H1 (cell line): ENCODE measurements at regions not wholly inside any gene's neighbourhood (a gene's known extent, or its start where the extent isn't known, plus 50 kb on each side); places are given as distances from the start of the nearest gene placed in this dataset.

Experiments
- CTCF ChIA-PET: fragments of 300-600 bp; sonication (Branson Sonifier 250); formaldehyde crosslinking; loops from one replicate; lab custom pipeline; 2021; ENCODE audit not compliant: partially characterized antibody; lab: Charles Lee
- POLR2A ChIA-PET: fragments of 300-600 bp; sonication (Branson Sonifier 250); formaldehyde crosslinking; loops from one replicate; lab custom pipeline; 2021; ENCODE audit warnings: inconsistent platforms; ENCODE audit not compliant: partially characterized antibody; lab: Charles Lee
- DNase-seq, 2 experiments: peaks; one replicate each; pipeline versions ENCODE4 v3.0.0 to v3.0.0-alpha.2; 2010 to 2022; ENCODE audit warnings: low spot score in 2 of 2, low read depth in 1 of 2, mixed read lengths in 1 of 2
- FAIRE-seq: peaks from 2 replicates; lab custom pipeline; 2011; peaks lifted over from hg19 to GRCh38; lab: Jason Lieb, UNC
- H2AFZ ChIP-seq: 2 replicates; pipeline ENCODE4 v1.8.1; 2012; ENCODE audit warnings: low read length, inconsistent platforms
- H2AK5ac ChIP-seq: 2 replicates; pipeline ENCODE4 v1.6.1; 2013; ENCODE audit warnings: low read depth, low read length
- H2BK120ac ChIP-seq: replicated peaks from 2 replicates; pipeline ENCODE3; 2013; ENCODE audit warnings: low read depth, low read length, inconsistent platforms
- H2BK12ac ChIP-seq: 2 replicates; pipeline ENCODE4 v1.6.1; 2013; ENCODE audit warnings: low read depth, low read length
- H2BK15ac ChIP-seq: 2 replicates; pipeline ENCODE4 v1.6.1; 2013; ENCODE audit warnings: low read length
- H2BK20ac ChIP-seq: 2 replicates; pipeline ENCODE4 v1.6.1; 2013; ENCODE audit warnings: low read length
- H2BK5ac ChIP-seq: 2 replicates; pipeline ENCODE4 v1.6.1; 2013; ENCODE audit warnings: low read depth, low read length
- H3K14ac ChIP-seq: 2 replicates; pipeline ENCODE4 v1.6.1; 2013; ENCODE audit warnings: inconsistent platforms; ENCODE audit not compliant: insufficient read length
- H3K18ac ChIP-seq: 2 replicates; pipeline ENCODE4 v1.6.1; 2013; ENCODE audit warnings: low read length; ENCODE audit errors: extremely low read depth
- H3K23ac ChIP-seq: 2 replicates; pipeline ENCODE4 v1.6.1; 2013; ENCODE audit warnings: inconsistent platforms; ENCODE audit not compliant: insufficient read length
- H3K23me2 ChIP-seq: 2 replicates; pipeline ENCODE4 v1.6.1; 2013; ENCODE audit warnings: low read depth, low read length
- H3K27ac ChIP-seq: 2 replicates; pipeline ENCODE4 v1.6.1; 2011; ENCODE audit warnings: low read depth, low read length, inconsistent platforms
- H3K27me3 ChIP-seq, 4 experiments: replicated peaks in 1 of 4; 1 replicate in 1 of 4; 2 replicates in 3 of 4; pipeline versions ENCODE4 v1.6.1 to v1.8.1; 2011 to 2013; ENCODE audit warnings: low read length in 3 of 4, mild to moderate bottlenecking in 3 of 4, inconsistent platforms in 2 of 4, mixed read lengths in 2 of 4, moderate library complexity in 1 of 4; ENCODE audit not compliant: control insufficient read depth in 3 of 4, insufficient read depth in 3 of 4; ENCODE audit errors: extremely low read depth in 1 of 4
- H3K36me3 ChIP-seq, 4 experiments: 2 replicates each; pipeline versions ENCODE4 v1.6.1 to v1.8.1; 2011 to 2013; ENCODE audit warnings: mild to moderate bottlenecking in 4 of 4, low read length in 3 of 4, moderate library complexity in 2 of 4, control low read depth in 1 of 4, inconsistent platforms in 1 of 4; ENCODE audit not compliant: insufficient read depth in 4 of 4, control insufficient read depth in 2 of 4
- H3K4ac ChIP-seq: replicated peaks from 2 replicates; pipeline ENCODE3; 2013; ENCODE audit warnings: low read length, low read depth, mixed read lengths, inconsistent platforms; ENCODE audit not compliant: insufficient read length
- H3K4me1 ChIP-seq, 4 experiments: replicated peaks in 1 of 4; 1 replicate in 1 of 4; 2 replicates in 3 of 4; pipeline versions ENCODE4 v1.6.1 to v1.8.1; 2011 to 2013; ENCODE audit warnings: low read length in 3 of 4, inconsistent platforms in 2 of 4, mixed read lengths in 1 of 4; ENCODE audit not compliant: insufficient read depth in 4 of 4, control insufficient read depth in 3 of 4
- H3K4me2 ChIP-seq, 2 experiments: 2 replicates each; pipeline versions ENCODE4 v1.6.1 to v1.8.1; 2011 to 2013; ENCODE audit warnings: low read depth in 2 of 2, low read length in 2 of 2, control low read depth in 1 of 2, inconsistent platforms in 1 of 2, mild to moderate bottlenecking in 1 of 2; ENCODE audit not compliant: insufficient read depth in 1 of 2
- H3K4me3 ChIP-seq, 4 experiments: fragments of 200-600, 300-600 bp in 1 of 4; sonication (generic), shearing (Covaris generic), sonication (Bioruptor Twin) in 1 of 4; 2 replicates each; pipeline versions ENCODE4 v1.5.1 to v1.8.1; 2011 to 2016; ENCODE audit warnings: low read length in 4 of 4, low read depth in 3 of 4, control low read depth in 2 of 4, inconsistent platforms in 2 of 4, mild to moderate bottlenecking in 2 of 4, mixed read lengths in 1 of 4, moderate library complexity in 1 of 4; ENCODE audit not compliant: insufficient read depth in 2 of 4; ENCODE audit errors: extremely low read depth in 1 of 4
- H3K56ac ChIP-seq: replicated peaks from 2 replicates; pipeline ENCODE3; 2013; ENCODE audit warnings: low read depth, mild to moderate bottlenecking, mixed read lengths, low read length, inconsistent platforms; ENCODE audit not compliant: insufficient read length
- H3K79me1 ChIP-seq: 2 replicates; pipeline ENCODE4 v1.6.1; 2013; ENCODE audit warnings: low read depth, low read length, control low read depth
- H3K79me2 ChIP-seq, 2 experiments: 2 replicates each; pipeline versions ENCODE4 v1.6.1 to v1.8.1; 2012 to 2013; ENCODE audit warnings: low read length in 2 of 2, mild to moderate bottlenecking in 2 of 2, inconsistent platforms in 1 of 2; ENCODE audit not compliant: insufficient read depth in 2 of 2, control insufficient read depth in 1 of 2
- H3K9ac ChIP-seq, 4 experiments: replicated peaks in 1 of 4; 1 replicate in 1 of 4; 2 replicates in 3 of 4; pipeline versions ENCODE4 v1.6.1 to v1.8.1; 2011 to 2013; ENCODE audit warnings: low read depth in 3 of 4, low read length in 3 of 4, control low read depth in 2 of 4, mild to moderate bottlenecking in 2 of 4, moderate library complexity in 2 of 4, inconsistent platforms in 1 of 4; ENCODE audit errors: extremely low read depth in 1 of 4
- H3K9me3 ChIP-seq, 2 experiments: 2 replicates each; pipeline versions ENCODE4 v1.6.1 to v1.8.1; 2012 to 2013; ENCODE audit warnings: mild to moderate bottlenecking in 2 of 2, moderate library complexity in 2 of 2, control low read depth in 1 of 2, inconsistent platforms in 1 of 2, low read depth in 1 of 2, low read length in 1 of 2, mixed read lengths in 1 of 2; ENCODE audit not compliant: insufficient read depth in 2 of 2
- H4K20me1 ChIP-seq, 2 experiments: replicated peaks in 1 of 2; 2 replicates each; pipeline versions ENCODE3 to v1.8.1; 2011 to 2013; ENCODE audit warnings: inconsistent platforms in 2 of 2, low read length in 2 of 2, mild to moderate bottlenecking in 1 of 2; ENCODE audit not compliant: insufficient read depth in 2 of 2, control insufficient read depth in 1 of 2
- H4K5ac ChIP-seq: 2 replicates; pipeline ENCODE4 v1.6.1; 2013; ENCODE audit warnings: low read length, low read depth, mixed read lengths, inconsistent platforms; ENCODE audit not compliant: insufficient read length
- H4K8ac ChIP-seq: 2 replicates; pipeline ENCODE4 v1.8.0; 2013; ENCODE audit warnings: mild to moderate bottlenecking, moderate library complexity, low read length, inconsistent platforms; ENCODE audit not compliant: insufficient read depth; ENCODE audit errors: extremely low read depth
- H4K91ac ChIP-seq: replicated peaks from 2 replicates; pipeline ENCODE3; 2013; ENCODE audit warnings: low read length, mixed read lengths, inconsistent platforms; ENCODE audit not compliant: insufficient read length
- EGR1 ChIP-seq: IDR thresholded peaks from 2 replicates; pipeline ENCODE4 v1.6.1; 2011; ENCODE audit warnings: low read depth, low read length, borderline replicate concordance
- FOSL1 ChIP-seq: IDR thresholded peaks from 2 replicates; pipeline ENCODE4 v1.6.1; 2011; ENCODE audit warnings: mild to moderate bottlenecking, low read depth, low read length, moderate library complexity; ENCODE audit not compliant: insufficient read depth
- GABPA ChIP-seq: IDR thresholded peaks from 2 replicates; pipeline ENCODE4 v1.6.1; 2011; ENCODE audit warnings: mild to moderate bottlenecking, low read length, moderate library complexity, borderline replicate concordance; ENCODE audit not compliant: insufficient read depth
- POLR2AphosphoS5 ChIP-seq: IDR thresholded peaks from 2 replicates; pipeline ENCODE4 v1.6.1; 2011; ENCODE audit warnings: low read depth, low read length
- SIX5 ChIP-seq: IDR thresholded peaks from 2 replicates; pipeline ENCODE4 v1.6.1; 2011; ENCODE audit warnings: mild to moderate bottlenecking, low read depth, low read length
- TCF12 ChIP-seq: IDR thresholded peaks from 2 replicates; pipeline ENCODE4 v1.6.1; 2011; ENCODE audit warnings: low read depth, mild to moderate bottlenecking, low read length
- WGBS, 2 experiments: shearing (Covaris generic) in 1 of 2; methylation state at CpG; one replicate each; pipeline versions ENCODE4 v1.1.6 to v1.1.7; 2013 to 2015; ENCODE audit warnings: low lambda C conversion rate in 2 of 2, mixed read lengths in 2 of 2, inconsistent platforms in 1 of 2, low coverage in 1 of 2, missing lambda C conversion rate in 1 of 2; ENCODE audit not compliant: insufficient replicate concordance in 2 of 2, insufficient coverage in 1 of 2, insufficient read length in 1 of 2; ENCODE audit errors: extremely low coverage in 1 of 2, missing lambda C conversion rate in 1 of 2; 5-methylcytosine and 5-hydroxymethylcytosine counted together

DNA sequence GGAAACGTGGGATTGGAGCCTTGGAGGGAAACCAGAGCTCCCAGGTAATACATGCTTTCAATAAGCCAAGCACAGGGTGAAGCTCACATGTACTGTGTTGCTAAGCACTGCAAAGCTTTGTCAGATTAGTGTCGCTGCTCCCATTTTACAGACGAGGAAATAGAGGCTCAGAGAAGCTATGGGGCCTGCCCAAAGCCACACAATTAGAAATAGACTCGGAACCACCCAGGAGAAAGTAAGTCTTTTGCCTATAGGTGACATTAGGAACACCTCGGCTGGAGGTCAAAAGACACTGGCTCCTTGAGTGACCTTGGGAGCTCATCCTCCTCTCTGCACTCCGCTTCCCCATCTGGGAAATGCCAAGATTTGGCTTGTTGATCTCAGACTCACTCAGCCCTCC, 175.6 kb upstream of the ZC3H12A start:
- FAIRE-seq (no peak), DNase-seq (no peak)
- H3K23ac ChIP-seq, result no peak overlapping the region
- H3K27me3 ChIP-seq, result no peaks in the 10 kb centered on the region; a peak in 2 of 7 replicates
- H2BK12ac ChIP-seq, result no peak overlapping the region
- H4K5ac ChIP-seq, result no peak overlapping the region
- H3K79me1 ChIP-seq, result no peaks in the 10 kb centered on the region
- no peak overlapping the region for H3K56ac ChIP-seq
- CTCF ChIA-PET, result interaction anchor here (0.6 to 2.8 kb wide), 4 partner anchors 25 to 420 kb away, joined by 3 to 12 read pairs (median 4); no protein-coding TSS in a partner anchor
- H2BK20ac ChIP-seq, result no peak overlapping the region
- no peaks in the 10 kb centered on the region for H3K79me2 ChIP-seq
- TF ChIP-seq SIX5, result no peak
- TF ChIP-seq GABPA, result no peak
- no peak for TF ChIP-seq FOSL1
- no peak for TF ChIP-seq POLR2AphosphoS5
- TF ChIP-seq TCF12, result no peak
- TF ChIP-seq EGR1, result no peak
- H3K9ac ChIP-seq, result no peak overlapping the region
- H4K91ac ChIP-seq, result no peak overlapping the region
- H3K23me2 ChIP-seq, result no peaks in the 10 kb centered on the region
- no peaks in the 10 kb centered on the region for H3K9me3 ChIP-seq
- H2AK5ac ChIP-seq, result no peak overlapping the region
- no peak overlapping the region for H2BK5ac ChIP-seq
- peaks cover 0 to 2% (median 0%) of the 10 kb centered on the region in 4 experiments; a peak in 1 of 7 replicates for H3K4me1 ChIP-seq
- H2BK120ac ChIP-seq, result no peak overlapping the region
- no peak overlapping the region for H2BK15ac ChIP-seq
- POLR2A ChIA-PET, result interaction anchor here (1.1 kb wide), 1 partner anchor 10 kb away, joined by 3 read pairs; no protein-coding TSS in a partner anchor
- no peak overlapping the region for H3K18ac ChIP-seq
- H2AFZ ChIP-seq, result no peak overlapping the region
- H3K4me3 ChIP-seq, result no peak overlapping the region
- WGBS, 2 experiments, result 77% methylated on average over 6 of the region's 6 CpGs; no CpG with 5 or more reads in 1 of the 2 experiments
- H4K8ac ChIP-seq, result no peak overlapping the region
- H3K4me2 ChIP-seq, result no peak overlapping the region
- no peaks in the 10 kb centered on the region for H3K36me3 ChIP-seq
- no peaks in the 10 kb centered on the region for H4K20me1 ChIP-seq
- no peak overlapping the region for H3K4ac ChIP-seq
- no peak overlapping the region for H3K14ac ChIP-seq
- H3K27ac ChIP-seq, result no peak overlapping the region
